Upper lobe of left lung (tissue), 6 donors: ENCODE measurements at regions not wholly inside any gene's neighbourhood (a gene's known extent, or its start where the extent isn't known, plus 50 kb on each side); places are given as distances from the start of the nearest gene placed in this dataset.

Source experiments
- ATAC-seq, 2 donors: fragments of 200-7000 bp; cut with Tn5 transposase; one replicate each; pipeline ENCODE4 v1.9.1; 2022; ENCODE audit warnings: mild to moderate bottlenecking in 2 of 2, moderate library complexity in 2 of 2; ENCODE audit not compliant: low FRiP score in 2 of 2
- DNase-seq, 2 donors: peaks; one replicate each; pipeline ENCODE4 v3.0.0-alpha.2; 2019 to 2020
- H3K27ac ChIP-seq, 4 donors: fragments of 200-600 bp; sonication (generic); one replicate each; pipeline ENCODE4 v1.5.1; 2016 to 2019
- H3K27me3 ChIP-seq, 4 donors: fragments of 200-600 bp; sonication (generic); one replicate each; pipeline ENCODE4 v1.5.1; 2017 to 2019
- H3K36me3 ChIP-seq, 4 donors: fragments of 200-600 bp; sonication (generic); one replicate each; pipeline ENCODE4 v1.5.1; 2016 to 2019
- H3K4me1 ChIP-seq, 4 donors: fragments of 200-600 bp; sonication (generic); one replicate each; pipeline ENCODE4 v1.5.1; 2018 to 2019
- H3K4me3 ChIP-seq, 4 donors: fragments of 200-600 bp; sonication (generic); one replicate each; pipeline ENCODE4 v1.5.1; 2017 to 2019; ENCODE audit warnings: mild to moderate bottlenecking in 2 of 4, moderate library complexity in 1 of 4
- H3K9me3 ChIP-seq, 4 donors: fragments of 200-600 bp; sonication (generic); one replicate each; pipeline ENCODE4 v1.5.1; 2018 to 2019
- CTCF ChIP-seq, 6 experiments: fragments of 450-650 bp in 4 of 6; fragments of 200-600 bp in 2 of 6; sonication (generic) in 2 of 6; IDR thresholded peaks; one replicate each; pipeline ENCODE4 v1.5.1; 2016 to 2019; ENCODE audit warnings: antibody characterized with exemption in 6 of 6
- EP300 ChIP-seq, 4 donors: sonication (generic); formaldehyde crosslinking; IDR thresholded peaks; one replicate each; pipeline ENCODE4 v1.5.1; 2017; ENCODE audit warnings: antibody characterized with exemption in 4 of 4, control low read depth in 2 of 4
- POLR2A ChIP-seq, 4 donors: fragments of 450-650 bp; IDR thresholded peaks; one replicate each; pipeline ENCODE4 v1.5.1; 2016 to 2017; ENCODE audit warnings: antibody characterized with exemption in 4 of 4, mild to moderate bottlenecking in 2 of 4
- POLR2AphosphoS5 ChIP-seq, 2 donors: sonication (generic); formaldehyde crosslinking; IDR thresholded peaks; one replicate each; pipeline ENCODE4 v1.5.1; 2017; ENCODE audit warnings: antibody characterized with exemption in 2 of 2
- WGBS, 2 donors: methylation state at CpG; one replicate each; pipeline ENCODE4 v1.1.5; 2017 to 2018; 5-methylcytosine and 5-hydroxymethylcytosine counted together
- donor health status: DM: no; HTN: no; CAD: no; lungs with moderate emphysema.
- donor health status: DM: no; HTN: yes; CAD: no; lungs with severe emphysema.

GRCh38 chr9:88922091-88922490, 69.2 kb upstream of the S1PR3 start:
- Histone ChIP-seq H3K4me3 (no peak overlapping the region), H3K9me3 (peaks cover 0 to 7% (median 5%) of the 10 kb centered on the region in 4 donors), H3K27me3 (no peaks in the 10 kb centered on the region), H3K4me1 (peaks cover 0 to 5% (median 3%) of the 10 kb centered on the region in 4 donors), H3K36me3 (no peaks in the 10 kb centered on the region), H3K27ac (no peak overlapping the region)
- 61 to 69% methylated on average over 10 of the region's 10 CpGs for WGBS, 2 donors
- DNase-seq (no peak), ATAC-seq (no peak)
- TF ChIP-seq CTCF (IDR thresholded peaks at IDR 0.05) (no peak), EP300 (IDR thresholded peaks at IDR 0.05) (no peak), POLR2A (IDR thresholded peaks at IDR 0.05) (no peak), POLR2AphosphoS5 (IDR thresholded peaks at IDR 0.05) (no peak)

- no peaks in the 10 kb centered on the region for H3K36me3 ChIP-seq
- peaks cover 0 to 7% (median 6%) of the 10 kb centered on the region in 4 donors for H3K4me1 ChIP-seq
- H3K9me3 ChIP-seq: peaks cover 0 to 7% (median 5%) of the 10 kb centered on the region in 4 donors
- no peak overlapping the region for H3K4me3 ChIP-seq
- no peak for TF ChIP-seq POLR2A (IDR thresholded peaks at IDR 0.05)
- no peak for TF ChIP-seq EP300 (IDR thresholded peaks at IDR 0.05)
- TF ChIP-seq CTCF (IDR thresholded peaks at IDR 0.05): no peak
- TF ChIP-seq POLR2AphosphoS5 (IDR thresholded peaks at IDR 0.05): no peak
- DNase-seq: no peak
- H3K27me3 ChIP-seq: no peaks in the 10 kb centered on the region
- ATAC-seq: no peak
- WGBS, 2 donors: 61 to 82% methylated on average over 2 of the region's 2 CpGs
- no peak overlapping the region for H3K27ac ChIP-seq
These were observed 68.2 kb upstream of the S1PR3 start for GRCh38 chr9:88923092-88923491.

GRCh38 chr9:88923653-88924288, 67.5 kb upstream of the S1PR3 start:
- peak; percentile 69 to 77 for ATAC-seq
- peak overlapping the region in 2 of 4 donors; percentile 19 to 35 for H3K27ac ChIP-seq

GRCh38 chr9:88925481-88925880, 65.8 kb upstream of the S1PR3 start:
- ATAC-seq (no peak), DNase-seq (no peak)
- H3K27ac ChIP-seq: no peak overlapping the region
- H3K9me3 ChIP-seq: no peaks in the 10 kb centered on the region
- WGBS, 2 donors: 69 to 79% methylated on average over 5 of the region's 5 CpGs
- no peak overlapping the region for H3K4me3 ChIP-seq
- H3K27me3 ChIP-seq: no peaks in the 10 kb centered on the region
- peaks cover 0 to 7% (median 6%) of the 10 kb centered on the region in 4 donors for H3K4me1 ChIP-seq
- no peaks in the 10 kb centered on the region for H3K36me3 ChIP-seq
- no peak for TF ChIP-seq CTCF (IDR thresholded peaks at IDR 0.05)
- TF ChIP-seq POLR2A (IDR thresholded peaks at IDR 0.05): no peak
- no peak for TF ChIP-seq EP300 (IDR thresholded peaks at IDR 0.05)
- no peak for TF ChIP-seq POLR2AphosphoS5 (IDR thresholded peaks at IDR 0.05)

More at GRCh38 chr9:88923653-88924288, 67.5 kb upstream of the S1PR3 start:
- H3K4me1 ChIP-seq: peaks cover 0 to 7% (median 6%) of the 10 kb centered on the region in 4 donors
- peak; percentile 34 to 73 for DNase-seq
- 50 to 59% methylated on average over 11 to 14 of the region's 14 CpGs for WGBS, 2 donors
- no peaks in the 10 kb centered on the region for H3K36me3 ChIP-seq
- H3K4me3 ChIP-seq: no peak overlapping the region
- peak in 1 of 4 donors; percentile 28 for TF ChIP-seq POLR2A (IDR thresholded peaks at IDR 0.05)
- TF ChIP-seq EP300 (IDR thresholded peaks at IDR 0.05): peak in 2 of 4 donors; percentile 36 to 62
- no peak for TF ChIP-seq CTCF (IDR thresholded peaks at IDR 0.05)
- TF ChIP-seq POLR2AphosphoS5 (IDR thresholded peaks at IDR 0.05): peak; percentile 56 to 88
- no peaks in the 10 kb centered on the region for H3K27me3 ChIP-seq
- H3K9me3 ChIP-seq: peaks cover 0 to 5% (median 2%) of the 10 kb centered on the region in 4 donors
